GM23248 (cell line): ENCODE measurements at regions not wholly inside any gene's neighbourhood (a gene's known extent, or its start where the extent isn't known, plus 50 kb on each side); places are given as distances from the start of the nearest gene placed in this dataset.

Experiments used
- EZH2 ChIP-seq: fragments of 200-600 bp; sonication (generic); IDR thresholded peaks from 2 replicates; pipeline ENCODE4 v1.6.1; 2018; ENCODE audit warnings: antibody characterized with exemption, mild to moderate bottlenecking; ENCODE audit not compliant: insufficient read depth, poor library complexity, severe bottlenecking
- EZH2phosphoT487 ChIP-seq: fragments of 200-600 bp; sonication (generic); IDR thresholded peaks from 2 replicates; pipeline ENCODE4 v1.6.1; 2018; ENCODE audit warnings: antibody characterized with exemption, moderate library complexity, mild to moderate bottlenecking, low read depth; ENCODE audit not compliant: insufficient read depth

DNA sequence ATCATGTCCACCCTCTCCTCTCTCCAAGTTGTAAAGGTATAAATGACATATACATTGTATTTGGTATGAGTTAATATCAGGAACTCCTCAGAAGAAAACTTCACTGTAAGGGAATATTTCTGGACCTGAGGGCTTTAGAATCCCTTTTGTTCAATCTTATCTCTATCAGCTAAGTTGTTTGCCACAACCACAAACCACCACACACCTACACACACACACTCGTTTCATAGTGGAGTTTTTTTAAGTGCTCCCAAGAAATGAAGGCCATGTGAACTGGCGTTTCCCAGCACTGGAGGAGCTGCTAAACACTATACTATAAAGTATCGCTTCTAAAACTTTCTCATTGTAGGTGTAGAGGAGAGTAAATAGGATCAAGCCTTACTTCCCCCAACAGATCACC lies 64.8 kb upstream of the GHITM start:
- TF ChIP-seq EZH2 = no peak
- no peak for TF ChIP-seq EZH2phosphoT487
